ENCODE measurements at regions not wholly inside any gene's neighbourhood (a gene's known extent, or its start where the extent isn't known, plus 50 kb on each side); places are given as distances from the start of the nearest gene placed in this dataset.

GRCh38 chr10:52474265-52474664 lies 160.2 kb downstream of the DKK1 start:
- ATAC-seq (ENCODE audit: low read depth) (no peak), DNase-seq (no peak)
- H2BK15ac ChIP-seq (ENCODE audit: low read depth, low read length) = no peak overlapping the region
- TF ChIP-seq MXI1 (IDR thresholded peaks at IDR 0.05; ENCODE audit: borderline replicate concordance, low read depth, low read length) (no peak), POLR2A (IDR thresholded peaks at IDR 0.05; ENCODE audit: low read depth, low read length) (no peak)
- no peak overlapping the region for H2AFZ ChIP-seq (replicated peaks; ENCODE audit: low read length, poor library complexity)
- H3K4me1 ChIP-seq (ENCODE audit: control insufficient read depth, insufficient read depth, low read length) = no peaks in the 10 kb centered on the region
- no peak overlapping the region for H2BK120ac ChIP-seq (ENCODE audit: low read depth, low read length)
- in situ Hi-C loops (cut with MboI; ENCODE audit: low sequenced_read_pairs) (no loop called here), intact Hi-C loops (cut with micrococcal nuclease) (no loop called here), dilution Hi-C loops (cut with HindIII; ENCODE audit: low sequenced_read_pairs, unreplicated experiment) (no loop called here)
- H2AK9ac ChIP-seq (replicated peaks; ENCODE audit: low read depth, low read length, poor library complexity) = no peak overlapping the region
- no peak overlapping the region for H2BK5ac ChIP-seq (ENCODE audit: low read depth, low read length, poor library complexity, severe bottlenecking)
- H3K4me2 ChIP-seq (ENCODE audit: low read depth, low read length) = no peak overlapping the region
- no peaks in the 10 kb centered on the region for H3K36me3 ChIP-seq (ENCODE audit: control insufficient read depth, insufficient read depth, low read length)
- H3K79me1 ChIP-seq (ENCODE audit: low read depth in 1 of 2, low read length in 2 of 2) = no peaks in the 10 kb centered on the region
- H3K9ac ChIP-seq (ENCODE audit: low read depth, low read length) = no peak overlapping the region
- H3K4ac ChIP-seq (ENCODE audit: low read depth, low read length) = no peak overlapping the region
- H2BK20ac ChIP-seq (ENCODE audit: low read depth, low read length) = no peak overlapping the region; the same call in 1 of the 2 replicates
- no peak overlapping the region for H3K18ac ChIP-seq (ENCODE audit: low read depth, low read length)
- CTCF ChIA-PET = interaction anchor here (1.2 to 1.4 kb wide), 2 partner anchors 11 to 160 kb away, joined by 3 to 4 read pairs; partner anchors contain the start of gene DKK1
- H2AK5ac ChIP-seq (ENCODE audit: low read depth, low read length) = no peak overlapping the region
- H3K9me3 ChIP-seq (ENCODE audit: control insufficient read depth, insufficient read depth, low read length) = no peaks in the 10 kb centered on the region
- H4K91ac ChIP-seq (ENCODE audit: insufficient read depth, low read depth, low read length) = no peak overlapping the region
- BruUV-seq (replicated peaks) = no TSS peak
- no peak overlapping the region for H4K8ac ChIP-seq (ENCODE audit: low read depth in 2 of 2, low read length in 2 of 2)
- H3K27me3 ChIP-seq (ENCODE audit: control insufficient read depth, insufficient read depth, low read length) = no peaks in the 10 kb centered on the region
- H3K4me3 ChIP-seq (ENCODE audit: insufficient read depth, low read depth, low read length) = no peak overlapping the region
- H4K5ac ChIP-seq (ENCODE audit: low read depth, low read length) = no peak overlapping the region
- no peaks in the 10 kb centered on the region for H4K20me1 ChIP-seq (ENCODE audit: insufficient read depth, low read length)
- H3K14ac ChIP-seq (replicated peaks; ENCODE audit: low read depth, low read length) = no peak overlapping the region
- H3K9me1 ChIP-seq (ENCODE audit: insufficient read depth, low read length) = no peaks in the 10 kb centered on the region
- no peak overlapping the region for H3K23ac ChIP-seq (ENCODE audit: low read depth, low read length)
- WGBS, 2 experiments (ENCODE audit: extremely low coverage in 2 of 2, insufficient read length in 1 of 2) = no CpG with 5 or more reads among the region's 2 CpGs
- H3K56ac ChIP-seq (ENCODE audit: extremely low read depth, insufficient read depth, low read length) = no peak overlapping the region
- H3K27ac ChIP-seq (ENCODE audit: insufficient read depth, low read length) = no peak overlapping the region
- POLR2A ChIA-PET (ENCODE audit: unreplicated experiment) = no interaction called here

Data from IMR-90 (cell line).